Fibroblast of pulmonary artery (primary cell): ENCODE measurements at regions not wholly inside any gene's neighbourhood (a gene's known extent, or its start where the extent isn't known, plus 50 kb on each side); places are given as distances from the start of the nearest gene placed in this dataset.
A peak's percentile ranks its signal among the peaks of the same experiment; 100 is the strongest.

Source experiments
- DNase-seq: peaks from one replicate; pipeline ENCODE4 v3.0.0-alpha.2; 2010; ENCODE audit warnings: low read depth
- H3K4me3 ChIP-seq: replicated peaks from 2 replicates; pipeline ENCODE4 v1.5.1; 2011; ENCODE audit warnings: low read depth, mild to moderate bottlenecking, control low read depth, low read length, moderate library complexity
- CTCF ChIP-seq: IDR thresholded peaks from 2 replicates; pipeline ENCODE4 v1.5.1; 2011; ENCODE audit warnings: mild to moderate bottlenecking, control low read depth, low read length, inconsistent platforms; ENCODE audit errors: missing control alignments

- peak overlapping the region; percentile 46 for H3K4me3 ChIP-seq
- DNase-seq, result no peak
- TF ChIP-seq CTCF, result no peak
Measured at GRCh38 chr2:172233987-172234715, 131.5 kb upstream of the DLX2 start.

DNA sequence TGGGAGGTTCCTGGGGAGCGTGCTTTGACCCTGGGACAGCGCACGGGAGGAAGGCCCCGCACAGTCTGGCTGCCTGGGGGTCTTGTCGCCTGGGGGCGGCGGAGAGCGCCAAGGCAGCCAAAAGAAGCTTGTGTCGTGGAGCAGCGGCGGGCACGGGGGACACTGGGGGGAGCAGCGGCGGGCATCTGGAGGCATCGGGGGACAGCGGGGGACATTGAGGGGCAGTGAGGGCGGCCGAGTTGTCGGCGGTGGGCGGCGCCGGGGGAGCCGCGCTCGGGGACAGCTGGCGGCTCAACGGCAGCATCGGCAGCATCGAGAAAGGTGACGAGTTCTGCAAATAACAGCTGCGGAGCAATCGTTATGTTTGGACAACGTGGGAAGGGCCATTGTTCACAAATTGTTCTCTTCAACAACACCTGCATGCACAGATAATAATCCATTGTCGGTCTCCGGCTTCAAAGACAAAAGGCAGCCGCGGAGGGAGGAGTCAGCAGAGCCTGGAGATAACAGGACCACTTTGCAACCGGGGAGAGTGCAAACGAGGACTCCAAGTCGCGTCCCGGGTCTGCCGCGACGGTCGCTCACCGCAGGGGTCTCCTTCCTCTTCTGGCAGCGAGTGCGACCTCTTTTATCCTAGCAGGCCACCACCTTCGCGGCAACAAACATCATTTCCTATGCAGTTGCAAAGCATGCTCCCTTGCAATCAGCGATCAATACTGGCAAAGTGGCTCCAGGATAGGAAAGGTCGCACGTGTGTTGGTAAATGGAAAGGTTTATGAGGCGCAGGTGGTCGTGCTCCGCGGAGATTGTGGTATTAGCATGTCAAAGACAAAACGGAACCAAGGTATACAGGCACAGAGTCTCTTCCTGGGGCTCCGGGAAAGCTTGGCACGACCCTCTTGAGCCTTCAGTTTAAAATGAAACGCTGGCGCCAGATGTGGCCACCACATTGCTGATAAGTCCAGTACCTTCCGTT, 132.3 kb upstream of the DLX2 start:
- peak overlapping the region; percentile 46 for H3K4me3 ChIP-seq
- no peak for DNase-seq
- no peak for TF ChIP-seq CTCF

DNA sequence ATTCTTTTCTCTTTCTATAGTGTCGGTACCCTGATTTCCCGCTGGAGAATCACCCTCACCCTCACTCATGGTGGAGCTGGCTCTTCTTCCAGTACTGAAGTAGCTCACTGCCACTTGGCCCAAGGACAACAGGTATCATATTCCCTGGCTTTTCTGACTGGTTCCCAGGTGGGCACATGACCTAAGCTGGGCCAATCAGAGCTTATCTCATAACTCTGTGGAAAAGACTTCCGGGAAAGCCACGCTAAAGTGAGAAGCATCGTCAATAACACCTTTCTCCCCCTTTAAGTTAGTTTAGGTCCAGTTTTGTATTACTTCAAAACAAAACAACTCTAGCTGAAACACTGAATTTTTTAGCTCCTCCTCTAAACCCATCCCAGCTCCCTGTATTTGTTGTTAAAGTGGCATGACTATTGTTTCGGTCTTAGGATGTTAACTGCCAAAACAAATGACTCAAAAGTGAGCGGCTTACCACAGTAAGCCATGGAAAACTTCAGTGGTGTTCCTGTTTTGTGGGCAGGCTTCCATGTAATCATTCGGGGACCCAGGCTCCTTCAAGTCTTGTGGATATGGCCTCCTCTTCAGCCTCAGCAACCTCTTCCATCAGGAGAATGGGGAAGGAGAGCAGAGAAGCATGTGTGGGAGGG, 137.4 kb upstream of the DLX2 start:
- TF ChIP-seq CTCF, result no peak
- peak; percentile 54 for DNase-seq

DNA sequence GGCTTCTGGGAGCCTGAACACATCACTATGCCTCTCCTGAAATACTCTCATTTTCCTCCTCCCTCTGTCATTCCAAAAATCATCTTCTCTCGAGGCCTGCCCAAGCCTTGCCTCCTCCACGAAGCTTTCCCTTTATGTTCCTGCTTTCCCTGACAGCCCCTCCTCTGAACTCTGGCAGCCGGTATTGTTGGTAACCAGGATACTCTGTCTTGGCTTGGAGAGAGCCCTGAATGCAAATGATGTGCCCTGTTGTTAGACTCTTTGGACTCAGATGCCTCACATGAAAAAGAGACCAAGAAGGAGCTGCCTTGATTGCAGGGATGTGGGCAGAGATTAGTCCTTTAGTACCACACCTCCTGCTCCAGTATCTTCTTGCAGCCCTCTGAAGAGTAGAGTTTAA, 138.5 kb upstream of the DLX2 start:
- no peak for TF ChIP-seq CTCF

More for the DNA sequence above, 137.4 kb upstream of the DLX2 start:
- H3K4me3 ChIP-seq, result no peak overlapping the region

GRCh38 chr2:172242471-172242870, 139.8 kb upstream of the DLX2 start:
- DNase-seq, result no peak
- H3K4me3 ChIP-seq, result no peak overlapping the region
- no peak for TF ChIP-seq CTCF

More for the DNA sequence above, 138.5 kb upstream of the DLX2 start:
- DNase-seq, result no peak
- no peak overlapping the region for H3K4me3 ChIP-seq

GRCh38 chr2:172242961-172243360, 140.3 kb upstream of the DLX2 start:
- TF ChIP-seq CTCF, result no peak
- DNase-seq, result peak; percentile 35
- H3K4me3 ChIP-seq, result no peak overlapping the region
